B cell (primary cell): ENCODE measurements at regions not wholly inside any gene's neighbourhood (a gene's known extent, or its start where the extent isn't known, plus 50 kb on each side); places are given as distances from the start of the nearest gene placed in this dataset.

Experiments
- ATAC-seq: fragments of 200-7000 bp; cut with Tn5 transposase; one replicate; pipeline ENCODE4 v1.10.0; 2021; ENCODE audit warnings: low read depth, mild to moderate bottlenecking, moderate number of reproducible peaks, moderate library complexity
- CTCF ChIA-PET: fragments of 350-600 bp; sonication (Branson Sonifier 250); formaldehyde crosslinking; loops from one replicate; lab custom pipeline; 2021; ENCODE audit warnings: antibody characterized with exemption, inconsistent platforms; lab: Charles Lee
- POLR2A ChIA-PET: fragments of 350-600 bp; sonication (Branson Sonifier 250); formaldehyde crosslinking; loops from one replicate; lab custom pipeline; 2021; ENCODE audit warnings: antibody characterized with exemption; lab: Charles Lee
- DNase-seq: peaks from one replicate; pipeline ENCODE4 v3.0.0; 2013
- H2AFZ ChIP-seq: 2 replicates; pipeline ENCODE4 v1.6.1; 2012; ENCODE audit warnings: mild to moderate bottlenecking, low read depth, low read length; ENCODE audit not compliant: insufficient read depth, poor library complexity, severe bottlenecking
- H3K27ac ChIP-seq, 2 donors: 1 replicate in 1 of 2; 2 replicates in 1 of 2; pipeline ENCODE4 v1.5.1; 2012 to 2013; ENCODE audit warnings: low read length in 2 of 2, mild to moderate bottlenecking in 2 of 2, moderate library complexity in 1 of 2
- H3K27me3 ChIP-seq, 4 experiments: fragments of 200-600 bp in 1 of 4; sonication (generic) in 1 of 4; replicated peaks in 1 of 4; 1 replicate in 2 of 4; 2 replicates in 2 of 4; pipeline versions ENCODE4 v1.6.1 to v1.7.0; 2013 to 2016; ENCODE audit warnings: low read length in 3 of 4, mild to moderate bottlenecking in 2 of 4, mixed read lengths in 1 of 4, moderate library complexity in 1 of 4; ENCODE audit not compliant: insufficient read depth in 4 of 4, control insufficient read depth in 3 of 4; ENCODE audit errors: control extremely low read depth in 1 of 4
- H3K36me3 ChIP-seq, 2 experiments: replicated peaks in 1 of 2; 1 replicate in 1 of 2; 2 replicates in 1 of 2; pipeline versions ENCODE4 v1.6.1 to v1.7.1; 2013; ENCODE audit warnings: low read length in 1 of 2; ENCODE audit not compliant: insufficient read depth in 2 of 2, control insufficient read depth in 1 of 2; ENCODE audit errors: control extremely low read depth in 1 of 2, extremely low read depth in 1 of 2
- H3K4me1 ChIP-seq, 2 donors: fragments of 200-600 bp in 1 of 2; sonication (generic) in 1 of 2; 1 replicate in 1 of 2; 2 replicates in 1 of 2; pipeline versions ENCODE4 v1.5.1 to v1.6.1; 2013 to 2017; ENCODE audit warnings: low read length in 2 of 2; ENCODE audit not compliant: control insufficient read depth in 2 of 2, insufficient read depth in 2 of 2
- H3K4me2 ChIP-seq: replicated peaks from 2 replicates; pipeline ENCODE3; 2012; ENCODE audit warnings: mild to moderate bottlenecking, low read depth, low read length; ENCODE audit not compliant: poor library complexity, severe bottlenecking
- H3K4me3 ChIP-seq, 5 experiments: fragments of 200-600 bp in 1 of 5; sonication (generic) in 1 of 5; 1 replicate in 3 of 5; 2 replicates in 2 of 5; pipeline versions ENCODE4 v1.5.1 to v1.7.0; 2011 to 2016; ENCODE audit warnings: low read length in 4 of 5, mild to moderate bottlenecking in 4 of 5, low read depth in 2 of 5, control low read depth in 1 of 5, moderate library complexity in 1 of 5; ENCODE audit not compliant: insufficient read depth in 1 of 5; ENCODE audit errors: control extremely low read depth in 1 of 5, extremely low read depth in 1 of 5
- H3K79me2 ChIP-seq: fragments of 200-600 bp; sonication (generic); one replicate; pipeline ENCODE4 v1.6.0; 2016; ENCODE audit warnings: low read length; ENCODE audit not compliant: control insufficient read depth, insufficient read depth
- H3K9ac ChIP-seq: fragments of 200-600 bp; sonication (generic); 2 replicates; pipeline ENCODE4 v1.6.1; 2017; ENCODE audit warnings: mild to moderate bottlenecking, low read length, moderate library complexity
- H3K9me3 ChIP-seq, 3 donors: one replicate each; pipeline versions ENCODE4 v1.6.1 to v1.7.1; 2013; ENCODE audit warnings: low read length in 2 of 3; ENCODE audit not compliant: control insufficient read depth in 2 of 3, insufficient read depth in 1 of 3; ENCODE audit errors: control extremely low read depth in 1 of 3
- H4K20me1 ChIP-seq: 2 replicates; pipeline ENCODE4 v1.6.0; 2012; ENCODE audit warnings: mild to moderate bottlenecking, low read length; ENCODE audit not compliant: insufficient read depth, control insufficient read depth, poor library complexity, severe bottlenecking
- H3K27ac Mint-ChIP-seq: one replicate; pipeline ENCODE4 v1.8.0; 2021; ENCODE audit warnings: mixed read lengths
- H3K27me3 Mint-ChIP-seq: one replicate; pipeline ENCODE4 v1.8.0; 2021; ENCODE audit warnings: mixed read lengths
- H3K4me1 Mint-ChIP-seq: one replicate; pipeline ENCODE4 v1.8.0; 2021; ENCODE audit warnings: mixed read lengths
- H3K4me3 Mint-ChIP-seq: one replicate; pipeline ENCODE4 v1.8.0; 2021; ENCODE audit warnings: mixed read lengths
- H3K9me3 Mint-ChIP-seq: one replicate; pipeline ENCODE4 v1.8.0; 2022; ENCODE audit warnings: mixed read lengths; ENCODE audit not compliant: insufficient read depth
- EZH2 ChIP-seq: IDR thresholded peaks from 2 replicates; pipeline ENCODE4 v1.6.1; 2012; ENCODE audit warnings: borderline replicate concordance, low read depth, mild to moderate bottlenecking, moderate library complexity, low read length; ENCODE audit not compliant: insufficient read depth, poor library complexity, severe bottlenecking
- WGBS: methylation state at CpG from one replicate; pipeline ENCODE4 v1.1.5; 2013; ENCODE audit warnings: missing lambda C conversion rate; ENCODE audit not compliant: insufficient coverage; 5-methylcytosine and 5-hydroxymethylcytosine counted together
- intact Hi-C: fragments of 100-400 bp; cut with micrococcal nuclease; formaldehyde crosslinking; loops from one replicate; pipeline ENCODE4 v1.10.0; 2022
- TF ChIP-seq, protein P1 (sequence below): fragments of 200-600 bp; IDR thresholded peaks from one replicate; pipeline ENCODE4 v1.8.0; 2022; ENCODE audit warnings: antibody characterized with exemption, mild to moderate bottlenecking

DNA sequence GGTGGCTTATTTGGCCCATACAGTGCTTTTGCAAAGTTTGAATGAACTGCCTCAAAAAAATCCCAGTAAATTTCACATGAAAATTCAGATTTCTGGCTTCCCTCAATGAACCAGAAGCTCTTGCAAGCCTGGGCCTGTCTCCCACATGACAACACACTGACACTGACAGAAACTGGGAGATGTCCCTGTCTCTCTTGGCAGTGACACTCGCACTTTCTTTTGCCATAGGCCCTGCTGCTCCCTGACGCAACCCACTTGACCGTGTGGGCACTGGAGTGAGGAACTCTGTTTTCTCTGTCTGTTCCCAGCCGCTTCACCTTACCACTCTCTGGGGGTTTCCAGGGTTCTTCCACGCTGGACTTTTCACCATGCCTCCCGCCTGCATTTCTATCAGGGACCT is 524.5 kb downstream of the SHQ1 start:
- DNase-seq: no peak
- no peak overlapping the region for H3K4me2 ChIP-seq
- no peaks in the 10 kb centered on the region for H4K20me1 ChIP-seq
- H3K4me3 ChIP-seq: no peak overlapping the region
- no peaks in the 10 kb centered on the region for H3K4me1 ChIP-seq
- WGBS: 97% methylated on average over 6 of the region's 6 CpGs
- ATAC-seq: no peak
- no peak overlapping the region for H3K9ac ChIP-seq
- no peak overlapping the region for H3K27ac ChIP-seq
- Mint-ChIP-seq H3K27me3 (peaks cover 8% of the 10 kb centered on the region), H3K27ac (no peak overlapping the region), H3K9me3 (peaks cover 3% of the 10 kb centered on the region), H3K4me1 (no peaks in the 10 kb centered on the region), H3K4me3 (no peak overlapping the region)
- H3K9me3 ChIP-seq: peaks cover 0 to 6% (median 0%) of the 10 kb centered on the region in 3 donors
- intact Hi-C loops: no loop called here
- H3K27me3 ChIP-seq: peaks cover 0 to 4% (median 0%) of the 10 kb centered on the region in 4 experiments
- ChIA-PET CTCF (no interaction called here), POLR2A (no interaction called here)
- no peaks in the 10 kb centered on the region for H3K79me2 ChIP-seq
- H2AFZ ChIP-seq: no peak overlapping the region
- TF ChIP-seq, protein P1, sequence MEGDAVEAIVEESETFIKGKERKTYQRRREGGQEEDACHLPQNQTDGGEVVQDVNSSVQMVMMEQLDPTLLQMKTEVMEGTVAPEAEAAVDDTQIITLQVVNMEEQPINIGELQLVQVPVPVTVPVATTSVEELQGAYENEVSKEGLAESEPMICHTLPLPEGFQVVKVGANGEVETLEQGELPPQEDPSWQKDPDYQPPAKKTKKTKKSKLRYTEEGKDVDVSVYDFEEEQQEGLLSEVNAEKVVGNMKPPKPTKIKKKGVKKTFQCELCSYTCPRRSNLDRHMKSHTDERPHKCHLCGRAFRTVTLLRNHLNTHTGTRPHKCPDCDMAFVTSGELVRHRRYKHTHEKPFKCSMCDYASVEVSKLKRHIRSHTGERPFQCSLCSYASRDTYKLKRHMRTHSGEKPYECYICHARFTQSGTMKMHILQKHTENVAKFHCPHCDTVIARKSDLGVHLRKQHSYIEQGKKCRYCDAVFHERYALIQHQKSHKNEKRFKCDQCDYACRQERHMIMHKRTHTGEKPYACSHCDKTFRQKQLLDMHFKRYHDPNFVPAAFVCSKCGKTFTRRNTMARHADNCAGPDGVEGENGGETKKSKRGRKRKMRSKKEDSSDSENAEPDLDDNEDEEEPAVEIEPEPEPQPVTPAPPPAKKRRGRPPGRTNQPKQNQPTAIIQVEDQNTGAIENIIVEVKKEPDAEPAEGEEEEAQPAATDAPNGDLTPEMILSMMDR: no peak
- no peak for TF ChIP-seq EZH2
- no peaks in the 10 kb centered on the region for H3K36me3 ChIP-seq

DNA sequence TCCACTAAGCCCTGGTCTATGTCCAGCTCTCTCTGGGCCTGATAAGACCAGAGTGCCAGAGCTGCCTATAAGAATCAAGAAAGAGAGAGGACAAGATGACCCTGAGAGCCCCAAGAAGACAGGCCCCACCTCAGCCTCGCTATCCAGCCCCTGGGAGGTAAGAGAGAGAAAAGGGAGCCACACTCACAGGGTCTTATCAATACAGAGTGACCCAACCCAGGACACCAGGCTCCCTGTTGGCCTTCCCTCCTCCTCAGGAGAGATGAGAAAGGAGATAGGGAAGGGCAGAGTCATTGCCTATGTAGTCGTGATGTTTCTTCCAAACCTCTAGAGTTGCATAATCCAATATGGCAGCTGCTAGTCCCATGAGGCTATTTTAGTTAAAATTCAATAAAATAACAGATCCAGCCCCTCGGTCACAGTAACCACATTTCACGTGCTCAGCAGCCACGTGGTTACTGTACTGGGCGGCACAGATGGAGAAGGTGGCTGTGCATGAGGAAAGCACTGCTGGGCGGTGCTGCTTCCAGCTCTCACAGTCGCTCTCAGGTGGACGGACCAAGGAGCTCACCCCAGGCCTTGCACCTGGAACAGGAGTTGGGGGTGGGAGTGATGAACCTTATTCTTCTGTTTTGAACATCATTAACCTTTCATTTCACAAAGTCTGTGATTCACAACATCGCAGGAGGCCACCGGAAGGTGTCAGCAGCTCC is 525.8 kb downstream of the SHQ1 start:
- intact Hi-C loops: no loop called here
- ATAC-seq (no peak), DNase-seq (no peak)
- Histone ChIP-seq H3K9ac (no peak overlapping the region), H3K79me2 (no peaks in the 10 kb centered on the region), H3K4me1 (no peaks in the 10 kb centered on the region), H2AFZ (no peak overlapping the region), H3K27me3 (no peaks in the 10 kb centered on the region), H3K36me3 (no peaks in the 10 kb centered on the region), H3K27ac (no peak overlapping the region), H3K4me3 (no peak overlapping the region), H4K20me1 (no peaks in the 10 kb centered on the region), H3K4me2 (no peak overlapping the region), H3K9me3 (peaks cover 0 to 6% (median 0%) of the 10 kb centered on the region in 3 donors)
- Mint-ChIP-seq H3K4me1 (no peaks in the 10 kb centered on the region), H3K27me3 (no peaks in the 10 kb centered on the region), H3K27ac (no peak overlapping the region), H3K9me3 (peaks cover under 1% of the 10 kb centered on the region), H3K4me3 (no peak overlapping the region)
- CTCF ChIA-PET: no interaction called here
- TF ChIP-seq EZH2: no peak
- TF ChIP-seq, protein P1: no peak
- 67% methylated on average over 4 of the region's 11 CpGs for WGBS
- POLR2A ChIA-PET: no interaction called here
